H9 (cell line): ENCODE measurements at regions not wholly inside any gene's neighbourhood (a gene's known extent, or its start where the extent isn't known, plus 50 kb on each side); places are given as distances from the start of the nearest gene placed in this dataset.

ENCODE experiments used
- DNase-seq: peaks from one replicate; pipeline ENCODE4 v3.0.0-alpha.2; 2017
- H2AFZ ChIP-seq: one replicate; pipeline ENCODE4 v1.6.1; 2013; ENCODE audit warnings: mild to moderate bottlenecking, low read length, control low read depth, moderate library complexity
- H2AK5ac ChIP-seq: 2 replicates; pipeline ENCODE4 v1.6.1; 2013; ENCODE audit warnings: low read length, control low read depth, mixed read lengths; ENCODE audit not compliant: insufficient read length
- H2BK120ac ChIP-seq: one replicate; pipeline ENCODE4 v1.6.1; 2013; ENCODE audit warnings: low read depth, mild to moderate bottlenecking, low read length, control low read depth, inconsistent platforms; ENCODE audit not compliant: poor library complexity, severe bottlenecking
- H2BK12ac ChIP-seq: 2 replicates; pipeline ENCODE4 v1.6.1; 2013; ENCODE audit warnings: low read length, control low read depth, mixed read lengths, low read depth; ENCODE audit not compliant: insufficient read length
- H2BK15ac ChIP-seq: 2 replicates; pipeline ENCODE4 v1.6.1; 2013; ENCODE audit warnings: low read depth, low read length, control low read depth
- H2BK20ac ChIP-seq: one replicate; pipeline ENCODE4 v1.6.1; 2013; ENCODE audit warnings: low read depth, mild to moderate bottlenecking, low read length, control low read depth, inconsistent platforms; ENCODE audit not compliant: poor library complexity, severe bottlenecking
- H2BK5ac ChIP-seq: 2 replicates; pipeline ENCODE4 v1.6.1; 2013; ENCODE audit warnings: low read length, control low read depth, mixed read lengths; ENCODE audit not compliant: insufficient read length
- H3K14ac ChIP-seq: 2 replicates; pipeline ENCODE4 v1.6.1; 2013; ENCODE audit warnings: low read length, control low read depth; ENCODE audit not compliant: insufficient read depth
- H3K18ac ChIP-seq: 2 replicates; pipeline ENCODE4 v1.6.1; 2013; ENCODE audit warnings: low read depth, mild to moderate bottlenecking, mixed read lengths, low read length, control low read depth; ENCODE audit not compliant: insufficient read length
- H3K23ac ChIP-seq: 2 replicates; pipeline ENCODE4 v1.6.1; 2013; ENCODE audit warnings: low read length, control low read depth, mixed read lengths, low read depth; ENCODE audit not compliant: insufficient read length
- H3K23me2 ChIP-seq: 2 replicates; pipeline ENCODE4 v1.6.1; 2013; ENCODE audit warnings: low read depth, mild to moderate bottlenecking, mixed read lengths, low read length, control low read depth; ENCODE audit not compliant: insufficient read length, poor library complexity, severe bottlenecking
- H3K27ac ChIP-seq: 2 replicates; pipeline ENCODE4 v1.5.1; 2013; ENCODE audit warnings: low read length, control low read depth, mixed read lengths, low read depth; ENCODE audit not compliant: insufficient read length
- H3K27me3 ChIP-seq: 2 replicates; pipeline ENCODE4 v1.6.1; 2013; ENCODE audit warnings: low read length, control low read depth, inconsistent platforms; ENCODE audit not compliant: insufficient read depth
- H3K4ac ChIP-seq: 2 replicates; pipeline ENCODE4 v1.6.1; 2013; ENCODE audit warnings: low read depth, mild to moderate bottlenecking, control low read depth, inconsistent platforms, low read length, moderate library complexity
- H3K4me1 ChIP-seq: 2 replicates; pipeline ENCODE4 v1.6.1; 2013; ENCODE audit warnings: low read length, control low read depth, inconsistent platforms; ENCODE audit not compliant: insufficient read depth
- H3K4me2 ChIP-seq: 2 replicates; pipeline ENCODE4 v1.6.1; 2013; ENCODE audit warnings: low read length, control low read depth, mixed read lengths; ENCODE audit not compliant: insufficient read length, insufficient read depth
- H3K56ac ChIP-seq: 2 replicates; pipeline ENCODE4 v1.6.1; 2013; ENCODE audit warnings: low read depth, mild to moderate bottlenecking, mixed read lengths, low read length, control low read depth; ENCODE audit not compliant: insufficient read length
- H3K79me1 ChIP-seq: 2 replicates; pipeline ENCODE4 v1.6.1; 2013; ENCODE audit warnings: low read depth, mild to moderate bottlenecking, moderate library complexity, low read length, control low read depth, inconsistent platforms; ENCODE audit not compliant: insufficient read depth, poor library complexity, severe bottlenecking
- H3K79me2 ChIP-seq: 2 replicates; pipeline ENCODE4 v1.6.1; 2013; ENCODE audit warnings: low read length, control low read depth, inconsistent platforms; ENCODE audit not compliant: insufficient read depth
- H3K9ac ChIP-seq: 2 replicates; pipeline ENCODE4 v1.6.1; 2013; ENCODE audit warnings: low read length, control low read depth, mixed read lengths; ENCODE audit not compliant: insufficient read length; ENCODE audit errors: extremely low read depth
- H3K9me3 ChIP-seq: one replicate; pipeline ENCODE4 v1.6.1; 2013; ENCODE audit warnings: low read depth, low read length, inconsistent platforms; ENCODE audit not compliant: control insufficient read depth
- H3T11ph ChIP-seq: one replicate; pipeline ENCODE4 v1.6.1; 2013; ENCODE audit warnings: mild to moderate bottlenecking, low read length, control low read depth, inconsistent platforms
- H4K20me1 ChIP-seq: one replicate; pipeline ENCODE4 v1.6.1; 2013; ENCODE audit not compliant: control insufficient read depth, insufficient read length, insufficient read depth
- H4K5ac ChIP-seq: 2 replicates; pipeline ENCODE4 v1.6.1; 2013; ENCODE audit warnings: low read depth, mild to moderate bottlenecking, mixed read lengths, low read length, control low read depth; ENCODE audit not compliant: insufficient read length
- H4K8ac ChIP-seq: replicated peaks from 2 replicates; pipeline ENCODE4 v1.6.1; 2013; ENCODE audit warnings: low read length, control low read depth, mixed read lengths, low read depth; ENCODE audit not compliant: insufficient read length
- H4K91ac ChIP-seq: 2 replicates; pipeline ENCODE4 v1.6.1; 2013; ENCODE audit warnings: low read depth, mild to moderate bottlenecking, moderate library complexity, mixed read lengths, low read length, control low read depth; ENCODE audit not compliant: insufficient read length
- H3K27ac Mint-ChIP-seq, 3 experiments: 2 replicates in 2 of 3; 3 replicates in 1 of 3; pipeline ENCODE4 v1.8.0; 2020 to 2021; ENCODE audit warnings: mixed read lengths in 3 of 3, mild to moderate bottlenecking in 1 of 3, moderate library complexity in 1 of 3
- H3K27me3 Mint-ChIP-seq: 2 replicates; pipeline ENCODE4 v1.8.0; 2021; ENCODE audit warnings: low read depth, mild to moderate bottlenecking, moderate library complexity, mixed read lengths
- H3K36me3 Mint-ChIP-seq, 3 experiments: 2 replicates in 2 of 3; 3 replicates in 1 of 3; pipeline ENCODE4 v1.8.0; 2020 to 2021; ENCODE audit warnings: low read depth in 3 of 3, mixed read lengths in 3 of 3; ENCODE audit not compliant: insufficient read depth in 1 of 3
- H3K4me1 Mint-ChIP-seq, 2 experiments: 2 replicates each; pipeline ENCODE4 v1.8.0; 2020; ENCODE audit warnings: mixed read lengths in 2 of 2
- H3K4me3 Mint-ChIP-seq, 2 experiments: 2 replicates in 1 of 2; 3 replicates in 1 of 2; pipeline ENCODE4 v1.8.0; 2020 to 2021; ENCODE audit warnings: mild to moderate bottlenecking in 2 of 2, mixed read lengths in 2 of 2, moderate library complexity in 1 of 2
- H3K9me3 Mint-ChIP-seq, 2 experiments: 2 replicates in 1 of 2; 3 replicates in 1 of 2; pipeline ENCODE4 v1.8.0; 2020; ENCODE audit warnings: mild to moderate bottlenecking in 2 of 2, mixed read lengths in 2 of 2, moderate library complexity in 1 of 2
- WGBS: extraction: QIAGEN DNeasy Blood & Tissue Kit; methylation state at CpG from one replicate; pipeline ENCODE4 v1.1.7; 2013; ENCODE audit warnings: missing lambda C conversion rate, low lambda C conversion rate, mixed read lengths; ENCODE audit not compliant: insufficient read length; ENCODE audit errors: extremely low coverage; 5-methylcytosine and 5-hydroxymethylcytosine counted together
- TF ChIP-seq, protein P1 (sequence below): fragments of 200-600 bp; sonication (generic); conservative IDR thresholded peaks from 3 replicates; pipeline ENCODE4 v1.8.0; 2021; ENCODE audit warnings: antibody characterized with exemption, mild to moderate bottlenecking

DNA sequence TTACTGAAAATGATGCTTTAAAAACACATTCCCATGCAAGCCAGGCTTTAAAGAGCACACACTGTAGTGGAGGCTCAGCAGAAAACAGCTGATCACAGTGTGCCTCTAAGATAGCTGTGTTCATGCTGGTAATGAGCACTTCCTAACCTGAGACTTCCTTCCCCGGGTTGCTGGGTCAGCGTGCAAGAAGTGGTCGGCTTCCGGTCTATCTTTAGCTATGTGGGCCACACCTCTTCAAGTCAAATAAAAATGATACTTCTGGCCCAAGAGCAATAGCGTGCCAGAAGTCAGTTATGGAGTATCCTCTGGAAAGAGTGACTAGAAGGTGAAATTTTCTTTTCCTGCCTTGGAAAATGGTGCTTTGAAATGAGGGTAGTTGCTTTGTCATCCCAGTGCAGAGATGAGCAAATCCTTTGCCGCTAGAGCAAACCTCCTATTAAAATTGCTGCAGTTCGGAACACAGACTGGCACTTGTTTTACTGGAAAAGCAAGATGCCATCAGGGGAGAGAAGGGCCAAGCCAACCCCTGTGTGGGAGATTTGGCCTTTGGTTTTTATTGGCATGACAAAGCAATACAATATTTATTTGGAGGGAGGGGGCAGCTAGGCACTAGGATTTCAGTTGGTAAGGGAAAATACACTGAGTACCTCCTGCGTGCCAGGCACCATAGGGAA, 64.2 kb downstream of the ARHGAP35 start:
- Histone ChIP-seq H3K27me3 (no peaks in the 10 kb centered on the region), H3K79me2 (peaks cover 7% of the 10 kb centered on the region; the same call in 1 of the 2 replicates), H3K14ac (no peak overlapping the region), H3T11ph (no peak overlapping the region), H4K91ac (no peak overlapping the region), H2BK5ac (no peak overlapping the region), H3K23ac (no peak overlapping the region), H3K23me2 (no peaks in the 10 kb centered on the region), H2AFZ (no peak overlapping the region), H2BK15ac (no peak overlapping the region), H4K8ac (no peak overlapping the region), H2BK120ac (no peak overlapping the region), H2BK20ac (no peak overlapping the region), H3K9me3 (no peaks in the 10 kb centered on the region), H3K4me2 (no peak overlapping the region), H3K27ac (no peak overlapping the region), H3K18ac (no peak overlapping the region), H4K5ac (no peak overlapping the region), H3K4ac (no peak overlapping the region), H3K4me1 (no peaks in the 10 kb centered on the region; the same call in 1 of the 2 replicates), H4K20me1 (no peaks in the 10 kb centered on the region), H2BK12ac (no peak overlapping the region), H3K9ac (no peak overlapping the region), H3K79me1 (peaks cover 8% of the 10 kb centered on the region), H3K56ac (no peak overlapping the region), H2AK5ac (no peak overlapping the region)
- no peak overlapping the region for H3K4me3 Mint-ChIP-seq
- peaks cover 18 to 27% (median 26%) of the 10 kb centered on the region in 3 experiments; a peak in 6 of 7 replicates for H3K36me3 Mint-ChIP-seq
- peaks cover 23 to 27% of the 10 kb centered on the region in 2 experiments for H3K4me1 Mint-ChIP-seq
- no peak for DNase-seq
- no peaks in the 10 kb centered on the region for H3K9me3 Mint-ChIP-seq
- H3K27ac Mint-ChIP-seq, result peak overlapping the region in 2 of 3 experiments; percentile 66 to 81; a peak in 3 of 7 replicates
- H3K27me3 Mint-ChIP-seq, result no peaks in the 10 kb centered on the region
- WGBS, result no CpG with 5 or more reads among the region's 8 CpGs
- TF ChIP-seq, protein P1, sequence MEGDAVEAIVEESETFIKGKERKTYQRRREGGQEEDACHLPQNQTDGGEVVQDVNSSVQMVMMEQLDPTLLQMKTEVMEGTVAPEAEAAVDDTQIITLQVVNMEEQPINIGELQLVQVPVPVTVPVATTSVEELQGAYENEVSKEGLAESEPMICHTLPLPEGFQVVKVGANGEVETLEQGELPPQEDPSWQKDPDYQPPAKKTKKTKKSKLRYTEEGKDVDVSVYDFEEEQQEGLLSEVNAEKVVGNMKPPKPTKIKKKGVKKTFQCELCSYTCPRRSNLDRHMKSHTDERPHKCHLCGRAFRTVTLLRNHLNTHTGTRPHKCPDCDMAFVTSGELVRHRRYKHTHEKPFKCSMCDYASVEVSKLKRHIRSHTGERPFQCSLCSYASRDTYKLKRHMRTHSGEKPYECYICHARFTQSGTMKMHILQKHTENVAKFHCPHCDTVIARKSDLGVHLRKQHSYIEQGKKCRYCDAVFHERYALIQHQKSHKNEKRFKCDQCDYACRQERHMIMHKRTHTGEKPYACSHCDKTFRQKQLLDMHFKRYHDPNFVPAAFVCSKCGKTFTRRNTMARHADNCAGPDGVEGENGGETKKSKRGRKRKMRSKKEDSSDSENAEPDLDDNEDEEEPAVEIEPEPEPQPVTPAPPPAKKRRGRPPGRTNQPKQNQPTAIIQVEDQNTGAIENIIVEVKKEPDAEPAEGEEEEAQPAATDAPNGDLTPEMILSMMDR, result no peak
